RWPE1 (cell line): ENCODE measurements at regions not wholly inside any gene's neighbourhood (a gene's known extent, or its start where the extent isn't known, plus 50 kb on each side); places are given as distances from the start of the nearest gene placed in this dataset.

ENCODE experiments used
- CTCF ChIA-PET: fragments of 350-600 bp; sonication (Branson Sonifier 250); formaldehyde crosslinking; extraction: SDS; loops from one replicate; lab custom pipeline; 2021; lab: Yijun Ruan, JAX
- POLR2A ChIA-PET: fragments of 400-600 bp; formaldehyde crosslinking; extraction: SDS; loops from one replicate; lab custom pipeline; 2020; ENCODE audit warnings: antibody characterized with exemption; ENCODE audit not compliant: low non-redundant PET; lab: Yijun Ruan, JAX
- DNase-seq: peaks from one replicate; pipeline ENCODE4 v3.0.0; 2012; ENCODE audit warnings: low spot score
- H3K27ac ChIP-seq: fragments of 450-650 bp; 2 replicates; pipeline ENCODE4 v1.5.1; 2017
- TF ChIP-seq, protein P1 (sequence below): fragments of 450-650 bp; conservative IDR thresholded peaks from 2 replicates; pipeline ENCODE4 v1.5.1; 2017; ENCODE audit warnings: low read depth, mild to moderate bottlenecking

DNA sequence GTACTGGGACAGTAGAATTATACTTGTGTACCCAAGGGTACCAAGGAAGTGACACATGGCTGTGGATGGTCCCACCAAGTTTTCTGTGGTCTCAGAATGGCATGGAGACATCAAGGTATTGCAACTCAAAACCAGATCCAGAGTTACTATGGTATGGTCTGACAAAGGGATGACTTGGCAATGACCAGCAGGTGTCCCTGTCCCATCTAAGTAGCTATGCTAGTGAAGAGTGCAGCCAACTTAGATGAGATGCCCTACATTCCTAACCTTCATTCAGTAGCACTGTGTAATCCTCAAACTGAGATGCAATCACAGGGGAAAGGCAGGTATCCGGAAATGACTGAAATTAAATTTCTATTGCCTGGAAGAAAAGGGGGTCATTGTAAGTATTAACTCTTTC is 188.7 kb upstream of the TMEM260 start:
- TF ChIP-seq, protein P1, sequence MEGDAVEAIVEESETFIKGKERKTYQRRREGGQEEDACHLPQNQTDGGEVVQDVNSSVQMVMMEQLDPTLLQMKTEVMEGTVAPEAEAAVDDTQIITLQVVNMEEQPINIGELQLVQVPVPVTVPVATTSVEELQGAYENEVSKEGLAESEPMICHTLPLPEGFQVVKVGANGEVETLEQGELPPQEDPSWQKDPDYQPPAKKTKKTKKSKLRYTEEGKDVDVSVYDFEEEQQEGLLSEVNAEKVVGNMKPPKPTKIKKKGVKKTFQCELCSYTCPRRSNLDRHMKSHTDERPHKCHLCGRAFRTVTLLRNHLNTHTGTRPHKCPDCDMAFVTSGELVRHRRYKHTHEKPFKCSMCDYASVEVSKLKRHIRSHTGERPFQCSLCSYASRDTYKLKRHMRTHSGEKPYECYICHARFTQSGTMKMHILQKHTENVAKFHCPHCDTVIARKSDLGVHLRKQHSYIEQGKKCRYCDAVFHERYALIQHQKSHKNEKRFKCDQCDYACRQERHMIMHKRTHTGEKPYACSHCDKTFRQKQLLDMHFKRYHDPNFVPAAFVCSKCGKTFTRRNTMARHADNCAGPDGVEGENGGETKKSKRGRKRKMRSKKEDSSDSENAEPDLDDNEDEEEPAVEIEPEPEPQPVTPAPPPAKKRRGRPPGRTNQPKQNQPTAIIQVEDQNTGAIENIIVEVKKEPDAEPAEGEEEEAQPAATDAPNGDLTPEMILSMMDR = no peak
- CTCF ChIA-PET = interaction anchor here (0.6 kb wide), 1 partner anchor 1036 kb away, joined by 5 read pairs; no protein-coding TSS in a partner anchor
- no peak for DNase-seq
- POLR2A ChIA-PET = no interaction called here
- H3K27ac ChIP-seq = no peak overlapping the region

GRCh38 chr14:56394826-56395530 is 184.6 kb upstream of the TMEM260 start:
- ChIA-PET CTCF (interaction anchor here (0.6 kb wide), 1 partner anchor 9 kb away, joined by 5 read pairs; no protein-coding TSS in a partner anchor), POLR2A (no interaction called here)
- DNase-seq = no peak
- H3K27ac ChIP-seq = no peak overlapping the region
- TF ChIP-seq, protein P1 = no peak

DNA sequence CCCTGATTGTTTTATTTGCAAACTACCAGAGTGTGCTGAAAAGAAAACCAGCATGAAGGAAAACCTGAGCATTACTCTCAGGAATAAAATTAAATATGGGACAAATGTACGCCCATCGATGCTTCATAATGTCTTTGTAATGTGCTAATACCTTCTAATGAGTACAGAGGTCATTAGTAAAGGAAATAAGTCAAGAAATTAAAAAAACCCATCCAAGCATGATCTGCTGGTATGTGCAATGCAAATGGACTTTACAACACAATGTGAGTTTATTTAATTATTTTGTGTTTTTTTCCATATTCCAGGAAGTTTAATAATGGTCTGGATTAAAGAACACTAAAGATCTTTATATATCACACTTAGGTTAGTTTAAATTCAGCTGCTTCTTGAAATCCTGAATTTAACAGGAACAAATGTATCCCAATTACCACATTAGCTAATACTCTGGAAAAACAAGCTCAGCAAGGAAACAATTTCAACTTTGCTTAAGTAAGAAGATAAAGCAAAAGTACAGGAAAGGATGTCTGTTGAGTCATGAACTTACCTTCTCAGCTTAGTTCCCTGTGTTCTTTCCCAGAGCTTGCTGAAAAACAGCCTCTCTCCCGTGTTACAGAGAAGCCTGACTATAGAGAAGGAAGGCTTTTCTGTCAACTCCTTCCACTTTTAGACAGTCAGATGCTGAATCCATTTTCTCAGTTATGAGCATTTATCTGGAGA is 179.3 kb upstream of the TMEM260 start:
- TF ChIP-seq, protein P1 = no peak
- POLR2A ChIA-PET = no interaction called here
- no peak overlapping the region for H3K27ac ChIP-seq
- no peak for DNase-seq
- CTCF ChIA-PET = interaction anchor here (0.8 kb wide), 1 partner anchor 817 kb away, joined by 3 read pairs; no protein-coding TSS in a partner anchor

DNA sequence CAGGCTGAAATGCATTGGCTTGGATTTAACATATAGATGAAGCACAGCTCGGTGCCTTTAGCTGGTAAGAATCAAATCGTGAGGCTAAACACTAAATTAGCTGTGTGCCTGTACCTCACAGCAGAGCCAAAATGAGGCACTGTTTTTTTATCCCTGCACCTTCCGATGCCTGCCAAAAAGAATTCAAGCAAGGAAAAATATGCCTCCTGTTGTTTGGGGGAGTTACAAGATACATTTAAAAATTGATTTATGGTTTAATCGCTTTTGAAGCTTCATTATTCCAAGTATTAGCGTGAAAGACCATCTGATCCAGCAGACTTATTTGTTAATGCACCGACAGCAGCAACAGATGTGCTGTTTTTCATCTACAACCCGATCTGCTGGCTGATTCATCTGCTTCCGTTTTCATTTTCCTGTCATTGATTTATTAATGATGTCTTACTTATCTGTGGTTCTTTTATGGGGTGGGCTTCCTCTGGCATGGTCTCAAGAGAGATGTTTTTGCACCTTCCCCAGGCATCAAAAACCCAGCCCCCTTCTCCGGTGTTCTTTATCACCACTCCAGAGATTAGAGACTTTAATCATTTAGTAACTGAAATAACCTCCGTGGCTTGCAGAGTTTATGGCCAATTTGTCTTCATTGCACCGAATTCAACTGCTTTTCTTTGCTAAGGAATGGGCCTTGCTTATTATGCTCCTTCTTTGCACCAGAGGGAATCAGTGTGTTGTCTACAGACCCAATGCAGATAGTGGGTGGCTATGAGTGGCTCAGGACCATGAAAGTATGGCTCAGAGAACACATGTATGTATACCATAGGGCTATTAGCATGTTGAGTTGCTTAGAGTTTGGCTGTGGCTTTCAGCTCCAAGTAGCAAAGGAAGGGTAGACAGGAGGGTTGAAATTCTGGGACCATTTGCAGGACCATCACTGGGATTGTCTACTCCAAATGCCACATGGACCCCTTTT is 166.8 kb upstream of the TMEM260 start:
- POLR2A ChIA-PET = no interaction called here
- no peak for DNase-seq
- no peak overlapping the region for H3K27ac ChIP-seq
- TF ChIP-seq, protein P1 = no peak
- CTCF ChIA-PET = no interaction called here

DNA sequence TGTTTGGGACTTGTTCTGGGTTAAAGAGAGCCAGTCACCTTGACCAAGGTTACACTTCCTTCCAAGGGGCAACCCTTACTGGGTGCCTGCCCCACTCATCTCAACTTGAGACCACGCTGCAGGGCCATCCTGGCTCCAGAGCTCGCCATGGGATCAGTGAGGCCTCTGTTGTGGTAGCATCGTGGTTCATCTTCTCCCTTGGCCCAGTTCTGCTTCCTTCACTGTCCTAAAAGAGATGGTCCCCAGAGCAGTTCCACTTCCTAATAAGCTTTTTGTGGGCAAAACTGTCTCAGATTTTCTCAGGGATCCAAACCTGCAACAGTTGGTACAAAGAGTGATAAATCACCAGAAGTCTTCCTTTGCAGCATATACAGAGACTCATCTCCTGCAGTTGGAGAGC is 165.9 kb upstream of the TMEM260 start:
- POLR2A ChIA-PET = no interaction called here
- H3K27ac ChIP-seq = no peak overlapping the region
- DNase-seq = no peak
- CTCF ChIA-PET = no interaction called here
- TF ChIP-seq, protein P1 = no peak

- CTCF ChIA-PET = interaction anchor here (0.6 kb wide), 1 partner anchor 685 kb away, joined by 3 read pairs; no protein-coding TSS in a partner anchor
- no peak overlapping the region for H3K27ac ChIP-seq
- POLR2A ChIA-PET = no interaction called here
- DNase-seq = no peak
- TF ChIP-seq, protein P1 = no peak
These were observed 165.4 kb upstream of the TMEM260 start for GRCh38 chr14:56414236-56414635.
